H9 (cell line): ENCODE measurements at regions not wholly inside any gene's neighbourhood (a gene's known extent, or its start where the extent isn't known, plus 50 kb on each side); places are given as distances from the start of the nearest gene placed in this dataset.

ENCODE experiments used
- DNase-seq: peaks from one replicate; pipeline ENCODE4 v3.0.0-alpha.2; 2017
- H2AFZ ChIP-seq: one replicate; pipeline ENCODE4 v1.6.1; 2013; ENCODE audit warnings: mild to moderate bottlenecking, low read length, control low read depth, moderate library complexity
- H2AK5ac ChIP-seq: 2 replicates; pipeline ENCODE4 v1.6.1; 2013; ENCODE audit warnings: low read length, control low read depth, mixed read lengths; ENCODE audit not compliant: insufficient read length
- H2BK120ac ChIP-seq: one replicate; pipeline ENCODE4 v1.6.1; 2013; ENCODE audit warnings: low read depth, mild to moderate bottlenecking, low read length, control low read depth, inconsistent platforms; ENCODE audit not compliant: poor library complexity, severe bottlenecking
- H2BK12ac ChIP-seq: 2 replicates; pipeline ENCODE4 v1.6.1; 2013; ENCODE audit warnings: low read length, control low read depth, mixed read lengths, low read depth; ENCODE audit not compliant: insufficient read length
- H2BK15ac ChIP-seq: 2 replicates; pipeline ENCODE4 v1.6.1; 2013; ENCODE audit warnings: low read depth, low read length, control low read depth
- H2BK20ac ChIP-seq: one replicate; pipeline ENCODE4 v1.6.1; 2013; ENCODE audit warnings: low read depth, mild to moderate bottlenecking, low read length, control low read depth, inconsistent platforms; ENCODE audit not compliant: poor library complexity, severe bottlenecking
- H2BK5ac ChIP-seq: 2 replicates; pipeline ENCODE4 v1.6.1; 2013; ENCODE audit warnings: low read length, control low read depth, mixed read lengths; ENCODE audit not compliant: insufficient read length
- H3K14ac ChIP-seq: 2 replicates; pipeline ENCODE4 v1.6.1; 2013; ENCODE audit warnings: low read length, control low read depth; ENCODE audit not compliant: insufficient read depth
- H3K18ac ChIP-seq: 2 replicates; pipeline ENCODE4 v1.6.1; 2013; ENCODE audit warnings: low read depth, mild to moderate bottlenecking, mixed read lengths, low read length, control low read depth; ENCODE audit not compliant: insufficient read length
- H3K23ac ChIP-seq: 2 replicates; pipeline ENCODE4 v1.6.1; 2013; ENCODE audit warnings: low read length, control low read depth, mixed read lengths, low read depth; ENCODE audit not compliant: insufficient read length
- H3K23me2 ChIP-seq: 2 replicates; pipeline ENCODE4 v1.6.1; 2013; ENCODE audit warnings: low read depth, mild to moderate bottlenecking, mixed read lengths, low read length, control low read depth; ENCODE audit not compliant: insufficient read length, poor library complexity, severe bottlenecking
- H3K27ac ChIP-seq: 2 replicates; pipeline ENCODE4 v1.5.1; 2013; ENCODE audit warnings: low read length, control low read depth, mixed read lengths, low read depth; ENCODE audit not compliant: insufficient read length
- H3K27me3 ChIP-seq: 2 replicates; pipeline ENCODE4 v1.6.1; 2013; ENCODE audit warnings: low read length, control low read depth, inconsistent platforms; ENCODE audit not compliant: insufficient read depth
- H3K4ac ChIP-seq: 2 replicates; pipeline ENCODE4 v1.6.1; 2013; ENCODE audit warnings: low read depth, mild to moderate bottlenecking, control low read depth, inconsistent platforms, low read length, moderate library complexity
- H3K4me1 ChIP-seq: 2 replicates; pipeline ENCODE4 v1.6.1; 2013; ENCODE audit warnings: low read length, control low read depth, inconsistent platforms; ENCODE audit not compliant: insufficient read depth
- H3K4me2 ChIP-seq: 2 replicates; pipeline ENCODE4 v1.6.1; 2013; ENCODE audit warnings: low read length, control low read depth, mixed read lengths; ENCODE audit not compliant: insufficient read length, insufficient read depth
- H3K56ac ChIP-seq: 2 replicates; pipeline ENCODE4 v1.6.1; 2013; ENCODE audit warnings: low read depth, mild to moderate bottlenecking, mixed read lengths, low read length, control low read depth; ENCODE audit not compliant: insufficient read length
- H3K79me1 ChIP-seq: 2 replicates; pipeline ENCODE4 v1.6.1; 2013; ENCODE audit warnings: low read depth, mild to moderate bottlenecking, moderate library complexity, low read length, control low read depth, inconsistent platforms; ENCODE audit not compliant: insufficient read depth, poor library complexity, severe bottlenecking
- H3K79me2 ChIP-seq: 2 replicates; pipeline ENCODE4 v1.6.1; 2013; ENCODE audit warnings: low read length, control low read depth, inconsistent platforms; ENCODE audit not compliant: insufficient read depth
- H3K9ac ChIP-seq: 2 replicates; pipeline ENCODE4 v1.6.1; 2013; ENCODE audit warnings: low read length, control low read depth, mixed read lengths; ENCODE audit not compliant: insufficient read length; ENCODE audit errors: extremely low read depth
- H3K9me3 ChIP-seq: one replicate; pipeline ENCODE4 v1.6.1; 2013; ENCODE audit warnings: low read depth, low read length, inconsistent platforms; ENCODE audit not compliant: control insufficient read depth
- H3T11ph ChIP-seq: one replicate; pipeline ENCODE4 v1.6.1; 2013; ENCODE audit warnings: mild to moderate bottlenecking, low read length, control low read depth, inconsistent platforms
- H4K20me1 ChIP-seq: one replicate; pipeline ENCODE4 v1.6.1; 2013; ENCODE audit not compliant: control insufficient read depth, insufficient read length, insufficient read depth
- H4K5ac ChIP-seq: 2 replicates; pipeline ENCODE4 v1.6.1; 2013; ENCODE audit warnings: low read depth, mild to moderate bottlenecking, mixed read lengths, low read length, control low read depth; ENCODE audit not compliant: insufficient read length
- H4K8ac ChIP-seq: replicated peaks from 2 replicates; pipeline ENCODE4 v1.6.1; 2013; ENCODE audit warnings: low read length, control low read depth, mixed read lengths, low read depth; ENCODE audit not compliant: insufficient read length
- H4K91ac ChIP-seq: 2 replicates; pipeline ENCODE4 v1.6.1; 2013; ENCODE audit warnings: low read depth, mild to moderate bottlenecking, moderate library complexity, mixed read lengths, low read length, control low read depth; ENCODE audit not compliant: insufficient read length
- H3K27ac Mint-ChIP-seq, 3 experiments: 2 replicates in 2 of 3; 3 replicates in 1 of 3; pipeline ENCODE4 v1.8.0; 2020 to 2021; ENCODE audit warnings: mixed read lengths in 3 of 3, mild to moderate bottlenecking in 1 of 3, moderate library complexity in 1 of 3
- H3K27me3 Mint-ChIP-seq: 2 replicates; pipeline ENCODE4 v1.8.0; 2021; ENCODE audit warnings: low read depth, mild to moderate bottlenecking, moderate library complexity, mixed read lengths
- H3K36me3 Mint-ChIP-seq, 3 experiments: 2 replicates in 2 of 3; 3 replicates in 1 of 3; pipeline ENCODE4 v1.8.0; 2020 to 2021; ENCODE audit warnings: low read depth in 3 of 3, mixed read lengths in 3 of 3; ENCODE audit not compliant: insufficient read depth in 1 of 3
- H3K4me1 Mint-ChIP-seq, 2 experiments: 2 replicates each; pipeline ENCODE4 v1.8.0; 2020; ENCODE audit warnings: mixed read lengths in 2 of 2
- H3K4me3 Mint-ChIP-seq, 2 experiments: 2 replicates in 1 of 2; 3 replicates in 1 of 2; pipeline ENCODE4 v1.8.0; 2020 to 2021; ENCODE audit warnings: mild to moderate bottlenecking in 2 of 2, mixed read lengths in 2 of 2, moderate library complexity in 1 of 2
- H3K9me3 Mint-ChIP-seq, 2 experiments: 2 replicates in 1 of 2; 3 replicates in 1 of 2; pipeline ENCODE4 v1.8.0; 2020; ENCODE audit warnings: mild to moderate bottlenecking in 2 of 2, mixed read lengths in 2 of 2, moderate library complexity in 1 of 2
- CTCF ChIP-seq: fragments of 200-600 bp; sonication (generic); conservative IDR thresholded peaks from 3 replicates; pipeline ENCODE4 v1.8.0; 2021; ENCODE audit warnings: antibody characterized with exemption, mild to moderate bottlenecking
- WGBS: extraction: QIAGEN DNeasy Blood & Tissue Kit; methylation state at CpG from one replicate; pipeline ENCODE4 v1.1.7; 2013; ENCODE audit warnings: missing lambda C conversion rate, low lambda C conversion rate, mixed read lengths; ENCODE audit not compliant: insufficient read length; ENCODE audit errors: extremely low coverage; 5-methylcytosine and 5-hydroxymethylcytosine counted together

GRCh38 chr14:28242895-28243294 lies 523.7 kb upstream of the FOXG1 start:
- no peak overlapping the region for H2AFZ ChIP-seq
- no CpG with 5 or more reads among the region's 2 CpGs for WGBS
- peaks cover 0 to 7% of the 10 kb centered on the region in 2 experiments; a peak in 2 of 4 replicates for H3K4me1 Mint-ChIP-seq

More at GRCh38 chr14:28242895-28243294, 523.7 kb upstream of the FOXG1 start:
- Histone ChIP-seq H4K5ac (no peak overlapping the region), H3K23ac (no peak overlapping the region), H4K8ac (no peak overlapping the region), H3K18ac (no peak overlapping the region), H3K9me3 (no peaks in the 10 kb centered on the region), H3K14ac (no peak overlapping the region), H3K27ac (no peak overlapping the region), H4K20me1 (no peaks in the 10 kb centered on the region), H3K4me1 (no peaks in the 10 kb centered on the region), H3K23me2 (no peaks in the 10 kb centered on the region), H3K4me2 (no peak overlapping the region), H2BK12ac (no peak overlapping the region), H2BK15ac (no peak overlapping the region), H3K4ac (no peak overlapping the region), H3K9ac (no peak overlapping the region), H2BK120ac (no peak overlapping the region), H3K27me3 (no peaks in the 10 kb centered on the region), H2BK20ac (no peak overlapping the region), H4K91ac (no peak overlapping the region), H3K79me1 (no peaks in the 10 kb centered on the region), H3K79me2 (no peaks in the 10 kb centered on the region), H2AK5ac (no peak overlapping the region), H3T11ph (no peak overlapping the region), H2BK5ac (no peak overlapping the region), H3K56ac (no peak overlapping the region)
- Mint-ChIP-seq H3K27ac (no peak overlapping the region), H3K9me3 (peaks cover 13 to 20% of the 10 kb centered on the region in 2 experiments; a peak in 4 of 5 replicates), H3K36me3 (peaks cover 1 to 8% (median 2%) of the 10 kb centered on the region in 3 experiments; a peak in 4 of 7 replicates), H3K4me3 (no peak overlapping the region), H3K27me3 (no peaks in the 10 kb centered on the region)
- no peak for TF ChIP-seq CTCF
- DNase-seq = no peak
